ENCODE measurements at regions not wholly inside any gene's neighbourhood (a gene's known extent, or its start where the extent isn't known, plus 50 kb on each side); places are given as distances from the start of the nearest gene placed in this dataset.

GRCh38 chrX:137195296-137195695 lies 161.5 kb upstream of the GPR101 start:
- no peak for TF ChIP-seq CTCF (IDR thresholded peaks at IDR 0.05 in 2 of 3, conservative IDR thresholded peaks at IDR 0.05 in 1 of 3; ENCODE audit: control insufficient read depth in 2 of 3, extremely low read depth in 1 of 3, insufficient read depth in 1 of 3, low read depth in 3 of 3, low read length in 3 of 3)
- TF ChIP-seq NKRF (conservative IDR thresholded peaks at IDR 0.05) = no peak
- no peak for TF ChIP-seq E2F4 (IDR thresholded peaks at IDR 0.05; ENCODE audit: low read depth, low read length)
- no peak for TF ChIP-seq YY1 (IDR thresholded peaks at IDR 0.05; ENCODE audit: low read depth, low read length)
- TF ChIP-seq POLR2AphosphoS5 (IDR thresholded peaks at IDR 0.05; ENCODE audit: low read length) = no peak
- TF ChIP-seq CBX3 (IDR thresholded peaks at IDR 0.05; ENCODE audit: borderline replicate concordance, low read depth) = no peak
- no peak for TF ChIP-seq RELA (IDR thresholded peaks at IDR 0.05; ENCODE audit: borderline replicate concordance, partially characterized antibody)
- TF ChIP-seq EZH2 (IDR thresholded peaks at IDR 0.05; ENCODE audit: borderline replicate concordance, control insufficient read depth, low read depth, low read length) = no peak
- TF ChIP-seq NFYB (IDR thresholded peaks at IDR 0.05; ENCODE audit: insufficient read depth, low read depth, low read length) = no peak
- TF ChIP-seq FOXK2 (IDR thresholded peaks at IDR 0.05) = no peak
- no peak for TF ChIP-seq CUX1 (IDR thresholded peaks at IDR 0.05; ENCODE audit: insufficient replicate concordance, low read depth, low read length)
- no peak for TF ChIP-seq RFX5 (IDR thresholded peaks at IDR 0.05; ENCODE audit: low read depth, low read length)
- TF ChIP-seq NR2C2 (IDR thresholded peaks at IDR 0.05; ENCODE audit: borderline replicate concordance, control insufficient read depth, insufficient read length, low read depth) = no peak
- TF ChIP-seq POLR2A (IDR thresholded peaks at IDR 0.05; ENCODE audit: low read depth, low read length) = no peak
